ENCODE measurements at regions not wholly inside any gene's neighbourhood (a gene's known extent, or its start where the extent isn't known, plus 50 kb on each side); places are given as distances from the start of the nearest gene placed in this dataset.

- intact Hi-C loops (cut with DNase I; ENCODE audit: low total_unique reads) = no loop called here
- H3K4me1 ChIP-seq = peaks cover 0 to 25% (median 9%) of the 10 kb centered on the region in 4 donors
- H3K27me3 ChIP-seq = no peaks in the 10 kb centered on the region
- H3K9me3 ChIP-seq = no peaks in the 10 kb centered on the region
- H3K4me3 ChIP-seq = no peak overlapping the region
- TF ChIP-seq, protein P1, sequence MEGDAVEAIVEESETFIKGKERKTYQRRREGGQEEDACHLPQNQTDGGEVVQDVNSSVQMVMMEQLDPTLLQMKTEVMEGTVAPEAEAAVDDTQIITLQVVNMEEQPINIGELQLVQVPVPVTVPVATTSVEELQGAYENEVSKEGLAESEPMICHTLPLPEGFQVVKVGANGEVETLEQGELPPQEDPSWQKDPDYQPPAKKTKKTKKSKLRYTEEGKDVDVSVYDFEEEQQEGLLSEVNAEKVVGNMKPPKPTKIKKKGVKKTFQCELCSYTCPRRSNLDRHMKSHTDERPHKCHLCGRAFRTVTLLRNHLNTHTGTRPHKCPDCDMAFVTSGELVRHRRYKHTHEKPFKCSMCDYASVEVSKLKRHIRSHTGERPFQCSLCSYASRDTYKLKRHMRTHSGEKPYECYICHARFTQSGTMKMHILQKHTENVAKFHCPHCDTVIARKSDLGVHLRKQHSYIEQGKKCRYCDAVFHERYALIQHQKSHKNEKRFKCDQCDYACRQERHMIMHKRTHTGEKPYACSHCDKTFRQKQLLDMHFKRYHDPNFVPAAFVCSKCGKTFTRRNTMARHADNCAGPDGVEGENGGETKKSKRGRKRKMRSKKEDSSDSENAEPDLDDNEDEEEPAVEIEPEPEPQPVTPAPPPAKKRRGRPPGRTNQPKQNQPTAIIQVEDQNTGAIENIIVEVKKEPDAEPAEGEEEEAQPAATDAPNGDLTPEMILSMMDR (IDR thresholded peaks at IDR 0.05) = no peak
- H3K36me3 ChIP-seq = no peaks in the 10 kb centered on the region
- DNase-seq = no peak
- H3K27ac ChIP-seq = no peak overlapping the region
Observed at GRCh38 chr18:61706276-61706915, 186.4 kb downstream of the RNF152 start.

- Histone ChIP-seq H3K27ac (peak overlapping the region; percentile 52 to 62), H3K36me3 (no peaks in the 10 kb centered on the region), H3K27me3 (no peaks in the 10 kb centered on the region), H3K4me3 (no peak overlapping the region), H3K9me3 (no peaks in the 10 kb centered on the region), H3K4me1 (peaks cover 0 to 29% (median 10%) of the 10 kb centered on the region in 4 donors)
- TF ChIP-seq, protein P1 (IDR thresholded peaks at IDR 0.05) = no peak
- no peak for DNase-seq
- intact Hi-C loops (cut with DNase I; ENCODE audit: low total_unique reads) = no loop called here
Observed at GRCh38 chr18:61703508-61703907, 189.3 kb downstream of the RNF152 start.

- peaks cover 0 to 29% (median 10%) of the 10 kb centered on the region in 4 donors for H3K4me1 ChIP-seq
- no peak overlapping the region for H3K4me3 ChIP-seq
- no peaks in the 10 kb centered on the region for H3K9me3 ChIP-seq
- no peak for DNase-seq
- TF ChIP-seq, protein P1 (IDR thresholded peaks at IDR 0.05) = no peak
- no peaks in the 10 kb centered on the region for H3K27me3 ChIP-seq
- H3K27ac ChIP-seq = peak overlapping the region; percentile 52 to 62
- intact Hi-C loops (cut with DNase I; ENCODE audit: low total_unique reads) = no loop called here
- no peaks in the 10 kb centered on the region for H3K36me3 ChIP-seq
Observed at GRCh38 chr18:61702007-61702406, 190.8 kb downstream of the RNF152 start.

DNA sequence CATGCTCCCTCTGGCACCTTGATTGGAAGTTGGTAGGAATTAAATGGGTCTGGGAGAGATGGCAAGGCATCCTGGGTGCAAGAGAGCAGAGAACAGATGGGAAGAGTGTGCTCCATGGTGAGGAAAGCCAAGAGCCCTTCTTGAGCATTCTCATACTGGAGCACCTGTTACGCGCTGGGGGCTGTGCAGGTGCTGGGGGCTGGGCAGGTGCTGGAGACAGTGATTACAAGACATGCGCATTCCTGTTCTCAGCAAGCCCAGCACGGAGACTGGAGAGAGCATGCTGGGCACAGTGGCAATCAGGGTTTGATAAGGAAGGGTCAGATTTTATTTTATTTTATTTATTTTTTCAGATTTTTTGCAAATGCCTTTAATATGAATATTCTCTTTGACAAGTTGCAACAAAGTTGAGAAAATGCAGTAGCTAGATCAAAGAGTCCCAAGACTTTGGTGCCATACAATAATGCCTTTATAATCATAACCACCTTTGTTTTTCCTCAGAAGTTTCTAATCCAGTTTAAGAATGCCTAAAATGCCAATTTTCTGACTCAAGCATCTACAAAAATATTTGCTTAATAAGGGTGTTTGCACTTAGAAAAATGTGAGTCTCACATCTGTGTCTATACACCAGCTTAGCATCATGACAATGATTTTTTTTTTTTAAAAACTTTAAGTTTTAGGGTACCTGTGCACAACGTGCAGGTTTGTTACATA, 193.3 kb downstream of the RNF152 start:
- intact Hi-C loops (cut with DNase I; ENCODE audit: low total_unique reads) = no loop called here
- Histone ChIP-seq H3K36me3 (no peaks in the 10 kb centered on the region), H3K27ac (no peak overlapping the region), H3K27me3 (no peaks in the 10 kb centered on the region), H3K4me1 (peaks cover 0 to 29% (median 8%) of the 10 kb centered on the region in 4 donors), H3K4me3 (no peak overlapping the region), H3K9me3 (no peaks in the 10 kb centered on the region)
- no peak for DNase-seq
- TF ChIP-seq, protein P1 (IDR thresholded peaks at IDR 0.05) = no peak

DNA sequence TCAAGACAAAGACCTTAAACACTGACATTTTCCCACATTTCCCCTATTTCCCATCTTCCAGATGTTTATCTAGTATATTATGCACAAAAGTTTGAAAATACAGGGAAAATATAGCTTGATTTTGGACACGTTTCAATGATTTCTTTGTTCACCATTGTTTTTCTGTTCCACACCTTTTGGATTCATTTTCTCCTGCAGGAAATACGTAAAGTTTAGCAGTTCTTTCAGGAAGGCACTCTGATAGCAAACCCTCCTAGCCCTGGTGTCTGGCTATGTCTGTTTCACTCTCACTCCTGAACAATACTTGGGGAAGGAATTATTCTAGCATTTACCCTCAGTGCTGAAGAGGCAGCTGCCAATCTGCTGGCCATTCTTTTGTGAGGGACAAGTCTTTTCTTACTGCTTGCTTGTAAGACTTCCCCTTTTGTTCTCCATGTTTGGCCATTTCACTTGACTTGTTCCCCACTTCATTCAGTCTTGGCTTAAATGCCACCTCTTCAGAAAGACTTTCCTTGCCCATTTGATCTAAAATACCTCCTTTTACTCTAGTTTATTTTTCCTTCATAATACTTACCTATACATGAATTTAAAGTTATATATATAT, 195.4 kb downstream of the RNF152 start:
- H3K27me3 ChIP-seq = no peaks in the 10 kb centered on the region
- intact Hi-C loops (cut with DNase I; ENCODE audit: low total_unique reads) = no loop called here
- H3K4me3 ChIP-seq = no peak overlapping the region
- TF ChIP-seq, protein P1 (IDR thresholded peaks at IDR 0.05) = no peak
- no peaks in the 10 kb centered on the region for H3K9me3 ChIP-seq
- no peaks in the 10 kb centered on the region for H3K36me3 ChIP-seq
- no peak for DNase-seq
- peaks cover 0 to 14% (median 3%) of the 10 kb centered on the region in 4 donors for H3K4me1 ChIP-seq
- H3K27ac ChIP-seq = no peak overlapping the region

All from tibial artery (tissue), 4 donors.